Esophagus mucosa (tissue), 1 donor: ENCODE measurements at regions not wholly inside any gene's neighbourhood (a gene's known extent, or its start where the extent isn't known, plus 50 kb on each side); places are given as distances from the start of the nearest gene placed in this dataset.
"Not testable (repeated sequence)": the region's sequence is repeated elsewhere in the genome, so short reads cannot be mapped to it uniquely, and the experiment has no call there.

ENCODE experiments used
- ATAC-seq: fragments of 200-7000 bp; cut with Tn5 transposase; one replicate; pipeline ENCODE4 v1.9.1; 2020
- donor health status: DM: yes; HTN: yes; CAD: no.

DNA sequence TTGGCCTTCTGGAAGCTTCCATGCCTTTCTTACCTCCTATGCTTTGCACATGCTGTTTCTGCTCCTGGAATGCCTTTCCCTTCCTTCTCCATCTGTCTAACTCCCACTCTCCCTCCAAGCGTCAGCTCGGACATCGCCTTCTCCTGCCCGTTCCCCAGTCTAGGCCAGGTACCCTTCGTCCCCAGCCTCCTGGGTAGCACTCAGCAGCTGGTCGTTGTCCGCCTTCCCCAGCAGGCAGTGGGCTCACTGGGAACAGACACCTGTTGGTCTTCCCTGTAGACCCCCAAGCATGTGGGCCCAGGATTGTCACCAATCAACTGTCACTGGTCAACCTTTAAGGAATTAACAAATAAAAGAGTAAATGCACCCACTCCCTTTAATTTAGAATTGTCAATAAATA lies 202.2 kb downstream of the RGS3 start:
- ATAC-seq: no peak

DNA sequence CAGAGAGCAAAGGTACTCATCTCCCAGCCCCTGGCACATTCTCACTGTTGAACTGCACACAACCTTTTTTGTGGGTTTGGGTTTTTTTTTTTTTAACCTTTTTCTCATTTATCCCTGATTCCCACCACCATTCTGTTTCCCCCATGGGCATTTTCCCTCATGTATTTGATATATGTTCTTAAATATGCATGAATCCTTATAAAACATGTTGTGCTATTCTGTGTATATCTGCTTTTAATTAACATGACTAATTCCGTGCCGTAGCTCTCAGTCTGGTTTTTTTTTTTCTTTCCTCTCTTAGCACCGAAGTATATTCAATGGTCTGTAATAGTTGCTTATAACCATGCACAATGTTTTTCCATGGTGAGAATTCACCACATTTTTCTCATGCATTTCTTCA lies 204.5 kb downstream of the RGS3 start:
- no peak for ATAC-seq

DNA sequence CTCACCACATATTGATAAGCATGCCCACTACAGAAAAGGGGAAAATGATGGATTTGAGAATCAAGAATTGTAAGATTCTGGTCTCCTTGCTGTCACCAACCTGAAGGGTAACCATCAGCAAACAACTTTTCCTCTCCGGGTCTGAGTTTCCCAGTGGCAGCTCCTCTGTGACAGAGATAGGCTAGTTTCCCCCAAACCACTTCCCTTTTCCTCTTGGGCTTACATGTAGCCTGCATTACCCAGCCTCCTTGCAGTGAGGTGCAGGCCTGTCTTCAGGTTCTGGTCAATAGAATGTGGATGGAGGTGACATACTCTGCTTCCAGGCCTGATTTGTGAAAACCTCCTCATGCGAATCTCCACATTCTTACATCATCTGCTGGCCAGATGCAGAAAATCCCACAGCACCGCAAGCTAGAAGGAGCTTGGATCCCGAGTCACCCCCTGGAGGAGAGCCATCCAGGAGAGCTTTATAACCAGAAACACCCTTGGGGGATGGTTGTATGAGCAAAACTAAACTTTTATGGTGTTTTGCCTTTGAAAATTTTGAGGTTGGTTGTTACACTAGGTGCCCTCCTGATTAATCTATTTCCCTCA lies 206.1 kb downstream of the RGS3 start:
- ATAC-seq: no peak

DNA sequence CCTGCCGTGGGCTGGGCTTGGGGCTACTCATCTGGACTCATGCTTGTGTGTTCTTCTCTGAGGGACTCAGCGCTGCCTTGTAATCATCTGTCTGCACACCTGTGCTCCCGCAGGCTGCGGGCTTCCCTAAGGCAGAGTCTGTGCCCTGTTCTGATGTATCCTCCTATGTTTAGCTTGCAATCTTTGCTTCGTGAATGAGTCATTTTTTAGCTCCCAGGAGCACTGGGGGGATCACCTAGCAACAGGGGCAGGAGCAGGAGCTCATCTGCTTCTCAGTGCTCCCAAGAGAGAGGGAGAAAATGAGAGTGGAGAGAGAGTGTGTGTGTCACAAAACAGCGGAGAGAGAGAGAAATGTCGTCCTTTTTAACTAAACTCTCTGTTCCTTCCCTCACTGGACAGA lies 202.4 kb upstream of the ZNF618 start:
- no peak for ATAC-seq

DNA sequence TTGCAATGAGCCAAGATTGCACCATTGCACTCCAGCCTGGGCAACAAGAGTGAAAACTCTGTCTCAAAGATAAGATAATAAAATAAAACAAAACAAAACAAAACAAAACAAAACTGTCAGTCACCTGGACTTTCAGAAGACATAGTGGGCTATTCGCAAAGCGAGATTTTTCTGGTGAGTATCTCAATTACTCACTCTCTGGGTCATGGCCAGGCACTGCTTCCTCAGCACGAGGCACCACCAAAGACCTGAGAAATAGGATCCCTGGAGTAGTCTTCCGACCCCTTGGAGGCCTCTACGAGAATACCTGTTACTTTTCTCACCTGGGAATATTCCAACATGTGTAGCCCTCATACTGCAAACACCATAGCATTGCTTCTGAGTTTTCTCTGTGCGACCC lies 201.7 kb upstream of the ZNF618 start:
- no peak for ATAC-seq

DNA sequence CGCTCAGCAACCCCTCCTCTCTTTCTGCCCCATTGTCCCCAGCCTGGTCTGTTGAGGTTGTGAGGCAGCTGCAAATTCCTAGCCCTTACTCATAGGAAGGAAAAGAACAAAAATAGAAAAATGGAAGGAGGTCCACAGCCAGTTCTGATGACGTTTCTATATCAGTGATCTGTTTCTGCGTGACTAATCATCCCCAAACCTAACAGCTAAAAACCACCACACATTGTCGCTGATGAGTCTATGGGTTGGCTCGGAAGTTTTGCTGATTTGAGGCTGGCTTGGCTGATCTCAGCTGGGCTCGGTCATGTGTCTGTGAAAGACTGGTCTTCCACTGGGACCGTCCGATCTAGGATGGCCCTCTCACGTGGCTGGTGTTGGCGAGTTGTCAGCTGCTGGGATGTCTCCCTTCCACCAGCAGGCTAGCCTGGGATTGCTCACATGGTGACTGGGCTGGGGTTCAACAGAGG lies 200.6 kb upstream of the ZNF618 start:
- ATAC-seq: peak; percentile 52

DNA sequence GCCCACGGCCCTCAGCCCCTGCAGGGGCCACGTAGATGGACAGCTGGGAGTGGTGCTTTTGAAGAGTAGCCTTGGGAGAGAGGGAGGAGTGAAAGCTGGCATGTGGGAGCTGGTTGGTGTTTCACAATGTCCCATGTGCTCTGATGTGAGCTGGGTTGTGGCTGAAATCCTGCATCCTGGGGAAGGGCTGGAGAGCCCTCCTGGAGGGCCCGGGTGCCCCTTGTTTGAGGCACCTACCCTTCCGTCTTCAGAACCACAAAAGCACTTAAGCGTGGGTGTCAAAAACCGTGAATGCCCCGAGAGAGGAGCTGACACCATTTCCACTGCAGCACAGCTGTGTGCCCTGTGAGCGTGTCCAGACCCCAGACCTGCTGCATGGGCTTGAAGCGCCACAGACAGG lies 199.1 kb upstream of the ZNF618 start:
- no peak for ATAC-seq

DNA sequence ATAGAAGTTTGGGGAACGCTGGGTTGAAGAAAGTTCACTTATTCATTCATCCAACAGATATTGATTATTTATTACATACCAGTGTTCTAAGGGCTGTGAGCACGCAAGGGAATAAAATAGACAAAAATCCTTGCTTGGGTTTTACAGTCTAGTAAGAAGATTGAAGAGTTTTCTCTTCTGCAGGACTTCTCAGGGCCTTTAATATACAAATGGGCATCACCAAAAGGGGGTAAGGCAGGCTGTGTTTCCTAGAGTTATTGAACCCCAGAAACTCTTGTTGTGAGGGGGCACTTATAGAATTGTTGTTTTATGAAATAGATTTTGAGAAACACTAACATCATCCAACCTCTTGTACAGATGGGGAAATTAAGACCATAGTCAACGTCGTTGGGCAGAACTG lies 198.5 kb upstream of the ZNF618 start:
- ATAC-seq: no peak

DNA sequence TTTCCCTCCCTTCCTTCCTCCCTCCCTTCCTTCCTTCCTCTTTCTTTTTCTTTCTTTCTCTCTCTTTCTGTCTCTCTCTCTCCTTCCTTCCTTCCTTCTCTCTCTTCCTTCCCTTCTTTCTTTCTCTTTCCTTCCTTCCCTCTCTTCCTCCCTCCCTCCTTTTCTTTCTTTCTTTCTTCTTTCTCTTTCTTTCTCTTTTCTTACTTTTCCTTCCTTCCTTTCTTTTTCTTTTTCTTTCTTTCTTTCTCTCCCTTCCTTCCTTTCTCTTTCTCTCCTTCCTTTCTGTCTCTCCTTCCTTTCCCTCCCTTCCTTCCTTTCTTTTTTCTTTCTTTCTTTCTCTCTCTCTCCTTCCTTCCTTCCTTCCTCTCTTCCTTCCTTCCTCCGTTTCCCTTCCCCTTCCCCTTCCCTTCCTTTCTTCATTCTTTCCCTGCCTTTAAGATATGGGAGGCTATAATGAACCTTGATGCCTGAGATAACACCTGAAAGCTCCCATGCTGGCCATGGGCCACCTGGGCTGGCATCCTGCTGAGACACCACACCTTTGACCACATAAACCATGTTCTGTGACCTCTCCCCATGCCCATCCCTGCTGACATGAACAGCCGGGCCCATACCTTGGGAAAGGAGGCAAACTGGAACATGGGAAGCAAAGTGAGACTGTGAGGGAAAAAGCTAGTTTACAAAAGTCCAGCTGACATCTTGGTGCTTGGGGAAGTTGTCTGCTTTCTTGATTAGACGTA lies 197.8 kb upstream of the ZNF618 start:
- no peak for ATAC-seq

DNA sequence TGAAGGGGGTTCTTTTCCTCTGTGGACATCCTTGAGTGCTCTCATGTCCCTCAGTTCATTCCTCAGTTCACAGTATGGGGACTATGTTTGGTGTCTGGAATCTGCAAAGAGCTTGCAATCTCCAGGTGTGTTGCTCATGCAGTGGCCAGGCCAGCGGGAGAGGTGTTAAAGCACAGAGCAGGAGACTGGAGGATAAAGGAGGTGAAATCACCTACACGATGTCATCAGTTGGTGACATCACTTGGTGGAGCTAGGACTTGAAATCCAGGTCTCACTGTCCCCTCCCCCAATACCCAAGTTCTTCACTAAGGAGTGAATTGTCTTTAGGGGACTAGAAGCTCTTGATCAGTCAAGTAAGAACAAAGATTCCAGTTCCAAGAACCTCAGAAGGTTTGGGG lies 197.3 kb upstream of the ZNF618 start:
- no peak for ATAC-seq

DNA sequence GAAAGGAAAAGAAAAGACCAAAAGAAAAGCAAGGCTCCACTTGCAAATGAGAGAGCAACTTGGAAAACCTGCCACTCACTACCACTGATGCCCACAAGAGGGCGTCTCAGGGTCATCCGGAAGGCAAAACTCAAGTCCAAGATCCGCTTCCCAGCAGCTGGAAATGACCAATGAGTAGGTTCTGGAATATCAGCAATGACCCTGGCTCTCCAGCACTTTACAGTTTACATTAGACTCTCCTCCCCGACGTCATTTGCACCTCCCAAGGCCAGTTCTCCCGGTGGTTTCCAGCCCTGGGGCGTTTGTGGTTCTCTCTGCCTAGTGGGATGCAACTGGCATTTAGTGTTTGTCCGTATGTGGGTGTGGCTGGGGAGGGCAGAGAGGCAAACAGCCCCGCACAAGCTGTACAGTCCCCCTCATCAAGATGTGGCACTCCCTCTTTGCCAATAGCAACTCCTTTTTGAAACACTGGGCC lies 193.8 kb upstream of the ZNF618 start:
- peak; percentile 56 for ATAC-seq

DNA sequence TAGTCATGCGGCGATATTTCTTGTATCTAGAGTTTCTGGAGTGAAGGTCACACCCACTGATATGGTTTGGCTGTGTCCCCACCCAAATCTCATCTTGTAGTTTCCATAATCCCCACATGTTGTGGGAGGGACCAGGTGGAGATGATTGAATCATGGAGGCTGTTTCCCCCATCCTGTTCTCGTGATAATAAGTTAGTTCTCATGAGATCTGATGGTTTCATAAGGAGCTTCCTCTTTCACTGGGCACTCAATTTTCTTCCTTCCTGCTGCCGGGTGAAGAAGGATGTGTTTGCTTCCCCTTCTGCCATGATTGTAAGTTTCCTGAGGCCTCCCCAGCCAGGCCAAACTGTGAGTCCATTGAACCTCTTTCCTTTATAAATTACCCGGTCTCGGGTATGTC lies 190.5 kb upstream of the ZNF618 start:
- not testable (repeated sequence) for ATAC-seq

DNA sequence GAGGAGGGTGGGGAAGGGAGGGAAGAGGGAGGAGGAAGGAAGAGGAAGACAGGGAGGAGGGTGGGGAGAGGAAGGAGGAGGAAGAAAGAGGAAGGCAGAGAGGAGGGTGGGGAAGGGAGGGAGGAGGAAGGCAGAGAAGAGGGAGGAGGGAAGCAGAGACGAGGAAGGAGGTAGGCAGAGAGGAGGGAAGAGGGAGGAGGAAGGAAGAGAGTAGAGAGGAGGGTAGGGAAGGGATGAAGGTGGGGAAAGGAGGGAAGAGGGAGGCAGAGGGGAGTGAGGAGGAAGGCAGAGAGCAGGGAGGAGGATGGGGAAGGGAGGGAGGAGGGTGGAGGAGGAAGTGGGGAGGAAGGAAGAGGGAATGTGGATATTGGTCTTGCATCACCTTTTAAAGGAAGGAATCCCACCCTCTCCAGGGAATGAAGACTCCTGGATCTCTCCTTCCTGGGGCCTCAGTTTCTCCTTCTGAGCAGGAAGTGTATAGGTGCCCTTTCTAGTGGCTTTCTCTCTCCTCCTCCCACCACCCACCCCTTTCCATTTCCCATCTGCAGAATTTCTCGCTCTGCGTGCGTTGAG lies 188.9 kb upstream of the ZNF618 start:
- ATAC-seq: no peak

DNA sequence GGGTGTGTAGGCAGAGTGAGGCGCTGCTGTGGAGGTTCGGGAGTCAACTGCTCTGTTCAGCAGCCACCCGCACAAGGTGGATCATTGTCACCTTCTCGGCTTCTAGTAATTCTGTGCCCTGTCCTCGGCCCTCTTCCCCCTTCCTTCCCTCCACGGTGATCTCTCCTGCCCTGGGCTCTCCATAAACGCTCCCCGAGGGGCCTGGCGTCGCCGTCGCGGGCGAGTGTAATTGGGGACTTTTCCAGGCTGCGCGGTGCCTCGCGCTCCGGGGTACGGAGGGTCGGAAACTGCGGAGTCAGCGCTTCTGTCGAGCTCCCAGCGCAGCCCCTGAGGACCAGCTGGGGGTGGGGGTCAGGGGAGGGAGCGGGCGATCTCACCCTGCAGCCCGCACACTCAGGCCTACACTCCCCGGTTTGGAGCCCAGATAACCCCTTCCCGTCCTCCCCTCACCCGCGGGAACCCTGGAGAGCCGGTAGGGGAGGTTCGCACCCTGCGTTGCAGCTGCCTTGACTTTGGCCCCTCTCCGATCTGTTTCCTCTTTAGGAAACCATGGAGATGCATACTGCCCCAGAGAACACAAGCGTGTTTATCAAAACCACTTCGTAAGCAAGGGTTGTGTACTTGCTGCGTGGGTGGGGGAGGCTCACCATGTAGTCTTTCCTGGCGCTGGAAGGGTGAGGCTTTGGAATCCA lies 188.3 kb upstream of the ZNF618 start:
- no peak for ATAC-seq

DNA sequence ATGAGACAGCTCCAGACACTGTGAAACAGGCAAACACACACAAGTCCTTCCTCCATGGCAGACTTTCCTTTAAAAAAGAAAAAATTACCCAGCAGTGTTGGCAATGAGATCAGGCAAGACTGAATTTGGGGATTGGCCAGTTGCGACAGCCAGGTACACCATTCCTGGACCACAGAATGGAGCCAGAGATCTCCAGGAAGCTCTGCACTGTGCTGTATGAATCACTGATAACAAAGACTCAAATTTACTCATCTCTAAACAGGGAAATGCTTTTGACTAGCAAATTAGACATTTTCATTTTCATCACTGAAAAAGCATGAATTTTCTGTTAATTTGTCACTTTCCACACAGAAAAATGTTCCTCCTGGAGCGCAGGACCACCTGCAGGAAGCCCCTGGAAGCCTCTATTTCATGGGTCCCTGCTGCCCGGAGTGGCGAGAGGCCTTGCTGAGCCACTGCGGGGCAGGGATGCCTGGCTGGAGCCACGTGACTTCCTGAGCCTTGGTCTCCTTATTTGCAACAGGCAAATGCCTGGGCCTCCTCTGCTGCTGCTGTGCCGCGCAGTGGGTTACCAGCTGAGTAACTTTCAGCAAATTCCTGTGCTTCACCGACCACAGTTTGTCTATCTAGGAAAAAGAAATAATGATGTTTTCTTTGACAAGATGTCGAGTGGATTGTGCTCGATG lies 185.9 kb upstream of the ZNF618 start:
- no peak for ATAC-seq

DNA sequence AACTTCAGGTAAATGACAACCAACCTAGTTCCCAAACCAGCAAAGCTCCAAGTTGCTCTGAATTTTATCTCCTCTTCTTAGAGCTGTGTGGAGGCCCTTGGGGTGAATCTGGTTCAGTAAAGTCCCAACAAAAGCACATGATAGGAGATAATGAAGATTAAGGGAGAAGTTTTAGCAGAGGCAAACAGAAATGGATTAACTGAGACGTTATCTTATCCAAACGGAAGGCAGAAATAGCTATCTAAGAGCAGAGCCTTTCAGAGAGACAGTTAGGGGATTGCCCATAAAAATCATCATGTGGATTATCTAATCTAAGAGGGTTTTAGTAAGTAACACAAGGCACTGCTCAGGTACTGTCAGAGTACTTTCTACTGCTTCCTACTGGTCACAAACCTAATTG lies 183.9 kb upstream of the ZNF618 start:
- ATAC-seq: no peak

DNA sequence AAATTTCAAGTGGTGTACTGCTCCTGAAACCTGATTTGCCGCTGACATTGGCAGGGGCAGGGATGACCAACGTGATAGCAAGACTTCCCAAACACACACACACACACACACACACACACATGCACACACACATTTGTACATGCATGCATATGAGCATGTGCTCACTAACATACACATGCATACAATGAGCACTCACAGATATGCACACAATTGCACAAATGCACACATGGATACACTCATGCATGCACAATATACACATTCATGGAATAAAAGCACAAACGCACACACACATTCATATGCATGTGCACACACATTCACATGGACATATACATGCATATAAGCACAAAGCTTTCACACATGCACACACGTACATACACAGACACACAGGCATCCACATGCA lies 181.2 kb upstream of the ZNF618 start:
- no peak for ATAC-seq

DNA sequence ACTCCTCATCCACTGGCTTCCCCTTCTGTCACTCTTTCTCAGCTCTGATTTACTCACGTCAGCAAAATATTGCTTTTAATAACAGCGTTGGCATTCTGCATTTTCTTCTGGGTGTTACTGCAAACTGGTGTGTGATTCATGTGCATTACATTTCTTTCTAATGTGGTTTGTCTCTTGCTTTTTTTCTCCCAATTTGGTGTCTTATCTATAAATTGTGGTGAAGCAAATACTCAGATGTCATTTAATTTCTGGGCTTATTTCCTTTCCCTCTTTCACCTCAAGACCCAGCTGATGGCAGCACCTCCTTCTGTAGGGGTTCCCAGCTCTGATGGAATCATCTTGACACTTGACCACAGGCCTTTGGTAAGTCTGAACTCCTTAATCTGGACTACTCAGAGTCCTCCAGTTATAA lies 180.7 kb upstream of the ZNF618 start:
- ATAC-seq: no peak

DNA sequence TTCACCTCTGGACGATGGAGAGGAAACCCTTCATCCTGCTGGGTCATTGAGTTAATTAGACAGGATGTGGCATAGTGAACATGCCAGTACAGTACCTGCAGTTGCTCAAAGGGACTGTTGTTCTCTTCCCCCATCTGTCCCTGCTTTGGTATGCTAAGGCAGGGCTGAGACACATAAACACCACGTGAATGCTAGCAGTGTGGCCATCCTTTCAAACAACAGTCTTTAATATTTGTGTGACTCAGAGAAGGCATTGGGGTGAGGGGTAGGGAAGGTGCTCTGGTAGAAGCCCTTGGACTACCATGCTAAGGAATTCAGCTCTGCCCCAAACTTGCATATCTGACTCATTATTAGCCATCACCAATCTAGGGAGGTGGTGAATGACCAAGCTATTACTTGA lies 180.2 kb upstream of the ZNF618 start:
- peak; percentile 67 for ATAC-seq

DNA sequence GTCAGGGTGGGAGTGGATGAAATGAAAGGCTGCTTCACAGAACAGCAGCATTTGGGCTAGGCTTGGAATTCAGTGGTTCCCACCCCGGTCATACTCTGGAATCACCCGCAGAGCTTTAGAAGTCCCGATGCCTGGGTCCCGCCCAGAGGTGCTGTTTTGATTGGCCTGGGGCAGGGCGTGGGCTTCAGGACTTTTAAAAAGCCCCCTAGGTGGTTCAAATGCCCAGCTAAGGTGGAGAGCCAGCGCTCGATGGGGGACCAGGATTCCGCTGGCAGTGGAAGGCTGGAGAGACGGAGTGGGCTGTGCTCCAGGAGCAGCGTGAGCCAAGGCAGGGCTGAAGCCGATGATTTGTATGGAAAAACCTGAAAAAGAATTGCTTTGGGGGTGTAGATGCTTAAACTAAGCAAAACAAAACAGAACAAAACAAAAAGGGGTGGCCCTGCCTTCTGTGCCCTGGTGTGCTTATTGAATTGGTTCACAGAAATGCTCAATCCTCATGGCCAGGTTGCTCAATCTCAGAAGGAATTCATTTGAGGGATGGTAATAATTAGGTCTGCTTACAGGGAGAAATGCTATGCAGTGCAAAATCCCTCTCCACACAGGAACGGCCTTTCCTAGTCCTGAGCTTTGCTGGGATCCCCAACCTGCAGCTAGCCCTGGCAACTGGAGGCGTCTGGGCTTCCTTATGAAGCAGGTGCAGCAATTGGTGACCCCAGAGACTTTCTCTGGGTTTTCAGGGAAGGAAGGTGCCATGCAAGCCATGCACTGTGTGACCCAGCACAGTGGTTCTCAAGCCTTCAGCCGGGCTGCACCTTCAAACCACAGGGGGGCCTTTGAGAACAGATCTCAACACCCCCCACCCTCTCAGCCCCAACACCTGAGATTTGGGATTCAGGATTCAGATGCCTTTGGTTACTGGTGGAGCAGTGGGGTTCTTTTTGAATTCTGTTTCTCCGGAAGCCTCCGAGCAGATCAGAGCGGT lies 174.0 kb upstream of the ZNF618 start:
- no peak for ATAC-seq

DNA sequence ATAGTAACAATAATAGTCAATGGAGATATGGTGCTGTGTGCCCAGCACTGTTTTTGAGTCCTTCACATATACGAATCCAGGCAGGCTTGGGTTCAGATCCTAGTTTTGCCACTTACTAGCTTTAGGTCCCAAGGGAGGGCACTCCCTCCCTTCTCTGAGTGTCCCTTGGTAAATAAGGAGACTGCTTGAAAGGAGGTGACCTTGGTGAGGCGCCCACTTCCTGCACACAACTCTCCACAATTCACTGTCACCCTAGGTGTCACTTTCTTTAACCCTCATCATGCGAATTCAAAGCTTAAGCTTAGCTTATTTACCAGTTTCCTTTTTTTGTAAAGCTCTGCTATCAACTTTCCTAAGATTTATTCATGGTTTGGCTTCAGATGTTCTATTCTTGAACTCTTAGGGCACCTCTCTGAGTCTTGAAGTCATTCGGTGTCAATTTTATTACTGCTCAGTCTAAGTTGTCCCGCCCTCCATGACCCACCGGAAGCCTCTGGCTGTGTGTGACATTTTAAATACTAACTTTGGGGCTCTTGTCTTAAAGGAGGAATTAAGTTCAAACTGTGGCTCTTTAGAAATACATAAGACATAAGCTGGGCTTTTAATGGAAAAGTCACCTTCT lies 170.7 kb upstream of the ZNF618 start:
- no peak for ATAC-seq
